HL-60 (cell line): ENCODE measurements at regions not wholly inside any gene's neighbourhood (a gene's known extent, or its start where the extent isn't known, plus 50 kb on each side); places are given as distances from the start of the nearest gene placed in this dataset.

Experiments used
- DNase-seq, 2 experiments: peaks; one replicate each; pipeline ENCODE4 v3.0.0-alpha.2; 2010 to 2020; ENCODE audit warnings: low read depth in 1 of 2, low spot score in 1 of 2
- H3K27ac ChIP-seq: fragments of 250-450 bp; sonication (Bioruptor Pico); replicated peaks from 2 replicates; pipeline ENCODE4 v1.5.1; 2020; ENCODE audit warnings: mild to moderate bottlenecking, moderate library complexity
- H3K27me3 ChIP-seq: fragments of 250-450 bp; sonication (Bioruptor Pico); 2 replicates; pipeline ENCODE4 v1.5.1; 2021; ENCODE audit warnings: mild to moderate bottlenecking, moderate library complexity; ENCODE audit not compliant: insufficient read depth, poor library complexity, severe bottlenecking
- H3K4me3 ChIP-seq: replicated peaks from 2 replicates; pipeline ENCODE4 v1.5.1; 2011; ENCODE audit warnings: mild to moderate bottlenecking, control low read depth, low read length; ENCODE audit not compliant: insufficient read depth
- GABPA ChIP-seq: IDR thresholded peaks from 2 replicates; pipeline ENCODE4 v1.6.1; 2012; ENCODE audit warnings: low read depth
- POLR2AphosphoS5 ChIP-seq: IDR thresholded peaks from 2 replicates; pipeline ENCODE4 v1.6.1; 2012; ENCODE audit warnings: low read depth
- SPI1 ChIP-seq: IDR thresholded peaks from 2 replicates; pipeline ENCODE4 v1.6.1; 2012; ENCODE audit warnings: low read depth, mild to moderate bottlenecking, borderline replicate concordance
- TF ChIP-seq, protein P1 (sequence below): IDR thresholded peaks from one replicate; pipeline ENCODE4 v1.5.1; 2011; ENCODE audit warnings: low read length, control low read depth, inconsistent platforms; ENCODE audit not compliant: insufficient read depth
- TF ChIP-seq, protein P2 (sequence below): IDR thresholded peaks from 2 replicates; pipeline ENCODE4 v1.6.1; 2012; ENCODE audit warnings: low read depth; ENCODE audit not compliant: insufficient replicate concordance

- TF ChIP-seq, protein P1, sequence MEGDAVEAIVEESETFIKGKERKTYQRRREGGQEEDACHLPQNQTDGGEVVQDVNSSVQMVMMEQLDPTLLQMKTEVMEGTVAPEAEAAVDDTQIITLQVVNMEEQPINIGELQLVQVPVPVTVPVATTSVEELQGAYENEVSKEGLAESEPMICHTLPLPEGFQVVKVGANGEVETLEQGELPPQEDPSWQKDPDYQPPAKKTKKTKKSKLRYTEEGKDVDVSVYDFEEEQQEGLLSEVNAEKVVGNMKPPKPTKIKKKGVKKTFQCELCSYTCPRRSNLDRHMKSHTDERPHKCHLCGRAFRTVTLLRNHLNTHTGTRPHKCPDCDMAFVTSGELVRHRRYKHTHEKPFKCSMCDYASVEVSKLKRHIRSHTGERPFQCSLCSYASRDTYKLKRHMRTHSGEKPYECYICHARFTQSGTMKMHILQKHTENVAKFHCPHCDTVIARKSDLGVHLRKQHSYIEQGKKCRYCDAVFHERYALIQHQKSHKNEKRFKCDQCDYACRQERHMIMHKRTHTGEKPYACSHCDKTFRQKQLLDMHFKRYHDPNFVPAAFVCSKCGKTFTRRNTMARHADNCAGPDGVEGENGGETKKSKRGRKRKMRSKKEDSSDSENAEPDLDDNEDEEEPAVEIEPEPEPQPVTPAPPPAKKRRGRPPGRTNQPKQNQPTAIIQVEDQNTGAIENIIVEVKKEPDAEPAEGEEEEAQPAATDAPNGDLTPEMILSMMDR = no peak
- no peak for TF ChIP-seq SPI1
- TF ChIP-seq POLR2AphosphoS5 = no peak
- no peak for TF ChIP-seq GABPA
- TF ChIP-seq, protein P2, sequence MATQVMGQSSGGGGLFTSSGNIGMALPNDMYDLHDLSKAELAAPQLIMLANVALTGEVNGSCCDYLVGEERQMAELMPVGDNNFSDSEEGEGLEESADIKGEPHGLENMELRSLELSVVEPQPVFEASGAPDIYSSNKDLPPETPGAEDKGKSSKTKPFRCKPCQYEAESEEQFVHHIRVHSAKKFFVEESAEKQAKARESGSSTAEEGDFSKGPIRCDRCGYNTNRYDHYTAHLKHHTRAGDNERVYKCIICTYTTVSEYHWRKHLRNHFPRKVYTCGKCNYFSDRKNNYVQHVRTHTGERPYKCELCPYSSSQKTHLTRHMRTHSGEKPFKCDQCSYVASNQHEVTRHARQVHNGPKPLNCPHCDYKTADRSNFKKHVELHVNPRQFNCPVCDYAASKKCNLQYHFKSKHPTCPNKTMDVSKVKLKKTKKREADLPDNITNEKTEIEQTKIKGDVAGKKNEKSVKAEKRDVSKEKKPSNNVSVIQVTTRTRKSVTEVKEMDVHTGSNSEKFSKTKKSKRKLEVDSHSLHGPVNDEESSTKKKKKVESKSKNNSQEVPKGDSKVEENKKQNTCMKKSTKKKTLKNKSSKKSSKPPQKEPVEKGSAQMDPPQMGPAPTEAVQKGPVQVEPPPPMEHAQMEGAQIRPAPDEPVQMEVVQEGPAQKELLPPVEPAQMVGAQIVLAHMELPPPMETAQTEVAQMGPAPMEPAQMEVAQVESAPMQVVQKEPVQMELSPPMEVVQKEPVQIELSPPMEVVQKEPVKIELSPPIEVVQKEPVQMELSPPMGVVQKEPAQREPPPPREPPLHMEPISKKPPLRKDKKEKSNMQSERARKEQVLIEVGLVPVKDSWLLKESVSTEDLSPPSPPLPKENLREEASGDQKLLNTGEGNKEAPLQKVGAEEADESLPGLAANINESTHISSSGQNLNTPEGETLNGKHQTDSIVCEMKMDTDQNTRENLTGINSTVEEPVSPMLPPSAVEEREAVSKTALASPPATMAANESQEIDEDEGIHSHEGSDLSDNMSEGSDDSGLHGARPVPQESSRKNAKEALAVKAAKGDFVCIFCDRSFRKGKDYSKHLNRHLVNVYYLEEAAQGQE = no peak
- H3K4me3 ChIP-seq = no peak overlapping the region
- DNase-seq = no peak
- no peaks in the 10 kb centered on the region for H3K27me3 ChIP-seq
- no peak overlapping the region for H3K27ac ChIP-seq
These were observed 80.2 kb downstream of the TMEM47 start for GRCh38 chrX:34576864-34577263.

- TF ChIP-seq, protein P1 = no peak
- no peak for TF ChIP-seq POLR2AphosphoS5
- TF ChIP-seq SPI1 = no peak
- no peak for TF ChIP-seq GABPA
- TF ChIP-seq, protein P2 = no peak
- no peak for DNase-seq
- Histone ChIP-seq H3K27me3 (no peaks in the 10 kb centered on the region), H3K4me3 (no peak overlapping the region), H3K27ac (no peak overlapping the region)
These were observed 91.1 kb downstream of the TMEM47 start for GRCh38 chrX:34565981-34566380.

DNA sequence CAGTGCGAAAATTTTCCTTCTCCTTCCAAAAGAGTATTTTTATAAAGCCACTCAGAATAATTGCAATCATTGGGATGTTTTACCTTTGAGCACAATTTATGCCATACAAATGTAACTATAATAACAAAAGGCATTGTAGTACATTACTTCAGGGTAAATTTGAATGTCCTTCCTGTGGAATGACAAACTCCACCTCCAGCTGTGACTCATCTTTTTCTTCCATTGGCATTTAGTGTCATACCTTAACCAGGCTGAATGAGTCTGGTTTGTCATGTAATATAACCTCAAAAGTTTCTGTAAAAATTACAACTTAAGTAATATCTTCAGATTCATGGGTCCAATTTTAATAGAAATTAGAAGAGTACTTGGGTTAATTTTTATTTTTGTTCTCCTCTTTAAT is 93.3 kb downstream of the TMEM47 start:
- H3K4me3 ChIP-seq = no peak overlapping the region
- H3K27ac ChIP-seq = no peak overlapping the region
- TF ChIP-seq, protein P2 = no peak
- TF ChIP-seq SPI1 (no peak), GABPA (no peak), POLR2AphosphoS5 (no peak)
- TF ChIP-seq, protein P1 = no peak
- no peak for DNase-seq
- H3K27me3 ChIP-seq = no peaks in the 10 kb centered on the region
